H1 (cell line): ENCODE measurements at regions not wholly inside any gene's neighbourhood (a gene's known extent, or its start where the extent isn't known, plus 50 kb on each side); places are given as distances from the start of the nearest gene placed in this dataset.

Experiments
- CTCF ChIA-PET: fragments of 300-600 bp; sonication (Branson Sonifier 250); formaldehyde crosslinking; loops from one replicate; lab custom pipeline; 2021; ENCODE audit not compliant: partially characterized antibody; lab: Charles Lee
- POLR2A ChIA-PET: fragments of 300-600 bp; sonication (Branson Sonifier 250); formaldehyde crosslinking; loops from one replicate; lab custom pipeline; 2021; ENCODE audit warnings: inconsistent platforms; ENCODE audit not compliant: partially characterized antibody; lab: Charles Lee
- DNase-seq, 2 experiments: peaks; one replicate each; pipeline versions ENCODE4 v3.0.0 to v3.0.0-alpha.2; 2010 to 2022; ENCODE audit warnings: low spot score in 2 of 2, low read depth in 1 of 2, mixed read lengths in 1 of 2
- FAIRE-seq: peaks from 2 replicates; lab custom pipeline; 2011; peaks lifted over from hg19 to GRCh38; lab: Jason Lieb, UNC
- H2AFZ ChIP-seq: 2 replicates; pipeline ENCODE4 v1.8.1; 2012; ENCODE audit warnings: low read length, inconsistent platforms
- H2AK5ac ChIP-seq: 2 replicates; pipeline ENCODE4 v1.6.1; 2013; ENCODE audit warnings: low read depth, low read length
- H2BK120ac ChIP-seq: replicated peaks from 2 replicates; pipeline ENCODE3; 2013; ENCODE audit warnings: low read depth, low read length, inconsistent platforms
- H2BK12ac ChIP-seq: 2 replicates; pipeline ENCODE4 v1.6.1; 2013; ENCODE audit warnings: low read depth, low read length
- H2BK15ac ChIP-seq: 2 replicates; pipeline ENCODE4 v1.6.1; 2013; ENCODE audit warnings: low read length
- H2BK20ac ChIP-seq: 2 replicates; pipeline ENCODE4 v1.6.1; 2013; ENCODE audit warnings: low read length
- H2BK5ac ChIP-seq: 2 replicates; pipeline ENCODE4 v1.6.1; 2013; ENCODE audit warnings: low read depth, low read length
- H3K14ac ChIP-seq: 2 replicates; pipeline ENCODE4 v1.6.1; 2013; ENCODE audit warnings: inconsistent platforms; ENCODE audit not compliant: insufficient read length
- H3K18ac ChIP-seq: 2 replicates; pipeline ENCODE4 v1.6.1; 2013; ENCODE audit warnings: low read length; ENCODE audit errors: extremely low read depth
- H3K23ac ChIP-seq: 2 replicates; pipeline ENCODE4 v1.6.1; 2013; ENCODE audit warnings: inconsistent platforms; ENCODE audit not compliant: insufficient read length
- H3K23me2 ChIP-seq: 2 replicates; pipeline ENCODE4 v1.6.1; 2013; ENCODE audit warnings: low read depth, low read length
- H3K27ac ChIP-seq: 2 replicates; pipeline ENCODE4 v1.6.1; 2011; ENCODE audit warnings: low read depth, low read length, inconsistent platforms
- H3K27me3 ChIP-seq, 4 experiments: replicated peaks in 1 of 4; 1 replicate in 1 of 4; 2 replicates in 3 of 4; pipeline versions ENCODE4 v1.6.1 to v1.8.1; 2011 to 2013; ENCODE audit warnings: low read length in 3 of 4, mild to moderate bottlenecking in 3 of 4, inconsistent platforms in 2 of 4, mixed read lengths in 2 of 4, moderate library complexity in 1 of 4; ENCODE audit not compliant: control insufficient read depth in 3 of 4, insufficient read depth in 3 of 4; ENCODE audit errors: extremely low read depth in 1 of 4
- H3K36me3 ChIP-seq, 4 experiments: 2 replicates each; pipeline versions ENCODE4 v1.6.1 to v1.8.1; 2011 to 2013; ENCODE audit warnings: mild to moderate bottlenecking in 4 of 4, low read length in 3 of 4, moderate library complexity in 2 of 4, control low read depth in 1 of 4, inconsistent platforms in 1 of 4; ENCODE audit not compliant: insufficient read depth in 4 of 4, control insufficient read depth in 2 of 4
- H3K4ac ChIP-seq: replicated peaks from 2 replicates; pipeline ENCODE3; 2013; ENCODE audit warnings: low read length, low read depth, mixed read lengths, inconsistent platforms; ENCODE audit not compliant: insufficient read length
- H3K4me1 ChIP-seq, 4 experiments: replicated peaks in 1 of 4; 1 replicate in 1 of 4; 2 replicates in 3 of 4; pipeline versions ENCODE4 v1.6.1 to v1.8.1; 2011 to 2013; ENCODE audit warnings: low read length in 3 of 4, inconsistent platforms in 2 of 4, mixed read lengths in 1 of 4; ENCODE audit not compliant: insufficient read depth in 4 of 4, control insufficient read depth in 3 of 4
- H3K4me2 ChIP-seq, 2 experiments: 2 replicates each; pipeline versions ENCODE4 v1.6.1 to v1.8.1; 2011 to 2013; ENCODE audit warnings: low read depth in 2 of 2, low read length in 2 of 2, control low read depth in 1 of 2, inconsistent platforms in 1 of 2, mild to moderate bottlenecking in 1 of 2; ENCODE audit not compliant: insufficient read depth in 1 of 2
- H3K4me3 ChIP-seq, 4 experiments: fragments of 200-600, 300-600 bp in 1 of 4; sonication (generic), shearing (Covaris generic), sonication (Bioruptor Twin) in 1 of 4; 2 replicates each; pipeline versions ENCODE4 v1.5.1 to v1.8.1; 2011 to 2016; ENCODE audit warnings: low read length in 4 of 4, low read depth in 3 of 4, control low read depth in 2 of 4, inconsistent platforms in 2 of 4, mild to moderate bottlenecking in 2 of 4, mixed read lengths in 1 of 4, moderate library complexity in 1 of 4; ENCODE audit not compliant: insufficient read depth in 2 of 4; ENCODE audit errors: extremely low read depth in 1 of 4
- H3K56ac ChIP-seq: replicated peaks from 2 replicates; pipeline ENCODE3; 2013; ENCODE audit warnings: low read depth, mild to moderate bottlenecking, mixed read lengths, low read length, inconsistent platforms; ENCODE audit not compliant: insufficient read length
- H3K79me1 ChIP-seq: 2 replicates; pipeline ENCODE4 v1.6.1; 2013; ENCODE audit warnings: low read depth, low read length, control low read depth
- H3K79me2 ChIP-seq, 2 experiments: 2 replicates each; pipeline versions ENCODE4 v1.6.1 to v1.8.1; 2012 to 2013; ENCODE audit warnings: low read length in 2 of 2, mild to moderate bottlenecking in 2 of 2, inconsistent platforms in 1 of 2; ENCODE audit not compliant: insufficient read depth in 2 of 2, control insufficient read depth in 1 of 2
- H3K9ac ChIP-seq, 4 experiments: replicated peaks in 1 of 4; 1 replicate in 1 of 4; 2 replicates in 3 of 4; pipeline versions ENCODE4 v1.6.1 to v1.8.1; 2011 to 2013; ENCODE audit warnings: low read depth in 3 of 4, low read length in 3 of 4, control low read depth in 2 of 4, mild to moderate bottlenecking in 2 of 4, moderate library complexity in 2 of 4, inconsistent platforms in 1 of 4; ENCODE audit errors: extremely low read depth in 1 of 4
- H3K9me3 ChIP-seq, 2 experiments: 2 replicates each; pipeline versions ENCODE4 v1.6.1 to v1.8.1; 2012 to 2013; ENCODE audit warnings: mild to moderate bottlenecking in 2 of 2, moderate library complexity in 2 of 2, control low read depth in 1 of 2, inconsistent platforms in 1 of 2, low read depth in 1 of 2, low read length in 1 of 2, mixed read lengths in 1 of 2; ENCODE audit not compliant: insufficient read depth in 2 of 2
- H4K20me1 ChIP-seq, 2 experiments: replicated peaks in 1 of 2; 2 replicates each; pipeline versions ENCODE3 to v1.8.1; 2011 to 2013; ENCODE audit warnings: inconsistent platforms in 2 of 2, low read length in 2 of 2, mild to moderate bottlenecking in 1 of 2; ENCODE audit not compliant: insufficient read depth in 2 of 2, control insufficient read depth in 1 of 2
- H4K5ac ChIP-seq: 2 replicates; pipeline ENCODE4 v1.6.1; 2013; ENCODE audit warnings: low read length, low read depth, mixed read lengths, inconsistent platforms; ENCODE audit not compliant: insufficient read length
- H4K8ac ChIP-seq: 2 replicates; pipeline ENCODE4 v1.8.0; 2013; ENCODE audit warnings: mild to moderate bottlenecking, moderate library complexity, low read length, inconsistent platforms; ENCODE audit not compliant: insufficient read depth; ENCODE audit errors: extremely low read depth
- H4K91ac ChIP-seq: replicated peaks from 2 replicates; pipeline ENCODE3; 2013; ENCODE audit warnings: low read length, mixed read lengths, inconsistent platforms; ENCODE audit not compliant: insufficient read length
- E2F6 ChIP-seq: IDR thresholded peaks from 2 replicates; pipeline ENCODE4 v1.6.1; 2012; ENCODE audit warnings: inconsistent platforms
- WGBS, 2 experiments: shearing (Covaris generic) in 1 of 2; methylation state at CpG; one replicate each; pipeline versions ENCODE4 v1.1.6 to v1.1.7; 2013 to 2015; ENCODE audit warnings: low lambda C conversion rate in 2 of 2, mixed read lengths in 2 of 2, inconsistent platforms in 1 of 2, low coverage in 1 of 2, missing lambda C conversion rate in 1 of 2; ENCODE audit not compliant: insufficient replicate concordance in 2 of 2, insufficient coverage in 1 of 2, insufficient read length in 1 of 2; ENCODE audit errors: extremely low coverage in 1 of 2, missing lambda C conversion rate in 1 of 2; 5-methylcytosine and 5-hydroxymethylcytosine counted together

- H3K23ac ChIP-seq, result no peak overlapping the region
- H4K91ac ChIP-seq, result no peak overlapping the region
- no peak overlapping the region for H2BK20ac ChIP-seq
- no peak overlapping the region for H3K9ac ChIP-seq
- ChIA-PET CTCF (interaction anchor here (0.6 to 5.1 kb wide), 6 partner anchors 8 to 1302 kb away, joined by 3 to 37 read pairs (median 6); a partner anchor contains a TSS), POLR2A (no interaction called here)
- H2AK5ac ChIP-seq, result no peak overlapping the region
- H3K14ac ChIP-seq, result no peak overlapping the region
- H3K56ac ChIP-seq, result no peak overlapping the region
- H2BK5ac ChIP-seq, result no peak overlapping the region
- no peak for DNase-seq
- H3K27ac ChIP-seq, result no peak overlapping the region
- H3K4me2 ChIP-seq, result no peak overlapping the region
- WGBS, 2 experiments, result 43% methylated on average over 2 of the region's 2 CpGs; no CpG with 5 or more reads in 1 of the 2 experiments
- no peak for TF ChIP-seq E2F6
- H2AFZ ChIP-seq, result no peak overlapping the region
- H4K8ac ChIP-seq, result no peak overlapping the region
- peaks cover 1% of the 10 kb centered on the region; the same call in 1 of the 2 replicates for H3K23me2 ChIP-seq
- no peaks in the 10 kb centered on the region for H3K79me1 ChIP-seq
- no peak overlapping the region for H2BK120ac ChIP-seq
- H3K4ac ChIP-seq, result no peak overlapping the region
- H3K27me3 ChIP-seq, result no peaks in the 10 kb centered on the region
- no peak overlapping the region for H4K5ac ChIP-seq
- H3K4me1 ChIP-seq, result no peaks in the 10 kb centered on the region
- no peak for FAIRE-seq
- no peaks in the 10 kb centered on the region for H3K79me2 ChIP-seq
- H3K18ac ChIP-seq, result no peak overlapping the region
- no peaks in the 10 kb centered on the region for H3K9me3 ChIP-seq
- no peaks in the 10 kb centered on the region for H4K20me1 ChIP-seq
- H3K4me3 ChIP-seq, result no peak overlapping the region
- H2BK12ac ChIP-seq, result no peak overlapping the region
- H2BK15ac ChIP-seq, result no peak overlapping the region
- no peaks in the 10 kb centered on the region for H3K36me3 ChIP-seq
These were observed 70.2 kb upstream of the PHF24 start for GRCh38 chr9:34887841-34888240.
